Tibial artery (tissue), 4 donors: ENCODE measurements at regions not wholly inside any gene's neighbourhood (a gene's known extent, or its start where the extent isn't known, plus 50 kb on each side); places are given as distances from the start of the nearest gene placed in this dataset.

Experiments used
- DNase-seq, 2 donors: peaks; one replicate each; pipeline ENCODE4 v3.0.0-alpha.2; 2019
- H3K27ac ChIP-seq, 2 donors: fragments of 200-600 bp; sonication (generic) in 1 of 2; 1 replicate in 1 of 2; 2 replicates in 1 of 2; pipeline ENCODE4 v1.5.1; 2018 to 2019; ENCODE audit warnings: mild to moderate bottlenecking in 1 of 2
- H3K27me3 ChIP-seq, 2 donors: fragments of 200-600 bp; sonication (generic) in 1 of 2; one replicate each; pipeline versions ENCODE4 v1.5.1 to v1.6.0; 2016 to 2019
- H3K36me3 ChIP-seq, 3 donors: fragments of 200-600 bp; sonication (generic) in 2 of 3; one replicate each; pipeline ENCODE4 v1.5.1; 2016 to 2019; ENCODE audit warnings: mild to moderate bottlenecking in 2 of 3
- H3K4me1 ChIP-seq, 4 donors: fragments of 200-600 bp; sonication (generic) in 2 of 4; 1 replicate in 3 of 4; 2 replicates in 1 of 4; pipeline ENCODE4 v1.5.1; 2016 to 2019
- H3K4me3 ChIP-seq, 2 donors: fragments of 200-600 bp; sonication (generic) in 1 of 2; 1 replicate in 1 of 2; 2 replicates in 1 of 2; pipeline ENCODE4 v1.5.1; 2018 to 2019; ENCODE audit warnings: mild to moderate bottlenecking in 2 of 2
- H3K9me3 ChIP-seq, 3 donors: fragments of 200-600 bp; sonication (generic) in 1 of 3; one replicate each; pipeline ENCODE4 v1.5.1; 2016 to 2019
- CTCF ChIP-seq, 2 experiments: fragments of 200-600 bp in 1 of 2; fragments of 450-650 bp in 1 of 2; IDR thresholded peaks; one replicate each; pipeline ENCODE4 v1.5.1; 2017 to 2019; ENCODE audit warnings: antibody characterized with exemption in 2 of 2, mild to moderate bottlenecking in 1 of 2, moderate library complexity in 1 of 2
- intact Hi-C: fragments of 100-400 bp; cut with DNase I; formaldehyde crosslinking; loops from one replicate; pipeline ENCODE4 v1.15.0; 2023; ENCODE audit warnings: low total_unique reads

DNA sequence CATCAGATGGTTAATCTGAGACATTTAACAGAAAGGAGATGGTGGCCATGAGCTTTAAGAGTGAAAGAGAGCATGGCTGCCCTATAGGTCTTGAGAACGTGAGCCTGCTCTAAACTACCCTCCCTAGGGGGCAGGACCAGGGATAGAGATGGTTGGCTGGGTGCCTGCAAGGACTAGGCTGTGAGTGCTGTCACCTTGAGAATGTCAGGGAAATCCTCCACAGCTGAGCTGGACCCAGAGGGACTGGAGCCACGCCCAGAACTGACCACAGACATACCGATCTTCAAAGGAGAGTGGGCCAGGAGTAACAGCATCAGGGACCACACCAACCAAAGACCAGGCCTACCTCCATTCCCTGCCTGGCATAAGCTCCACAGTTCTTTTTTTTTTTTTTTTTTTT is 53.6 kb upstream of the UBE2E1 start:
- DNase-seq, result no peak
- Histone ChIP-seq H3K9me3 (no peaks in the 10 kb centered on the region), H3K4me3 (no peak overlapping the region), H3K4me1 (peaks cover 0 to 7% (median 4%) of the 10 kb centered on the region in 4 donors), H3K27ac (no peak overlapping the region), H3K27me3 (no peaks in the 10 kb centered on the region), H3K36me3 (no peaks in the 10 kb centered on the region)
- intact Hi-C loops, result no loop called here
- no peak for TF ChIP-seq CTCF (IDR thresholded peaks at IDR 0.05)

- no peaks in the 10 kb centered on the region for H3K9me3 ChIP-seq
- no peak overlapping the region for H3K27ac ChIP-seq
- H3K4me1 ChIP-seq, result peaks cover 0 to 7% (median 4%) of the 10 kb centered on the region in 4 donors
- intact Hi-C loops, result no loop called here
- no peak overlapping the region for H3K4me3 ChIP-seq
- no peak for DNase-seq
- no peaks in the 10 kb centered on the region for H3K27me3 ChIP-seq
- H3K36me3 ChIP-seq, result no peaks in the 10 kb centered on the region
- no peak for TF ChIP-seq CTCF (IDR thresholded peaks at IDR 0.05)
These were observed 51.5 kb upstream of the UBE2E1 start for GRCh38 chr3:23754215-23754614.
